WTC11 (cell line): ENCODE measurements at regions not wholly inside any gene's neighbourhood (a gene's known extent, or its start where the extent isn't known, plus 50 kb on each side); places are given as distances from the start of the nearest gene placed in this dataset.
A peak's percentile ranks its signal among the peaks of the same experiment; 100 is the strongest.

Source experiments
- ATAC-seq: fragments of 200-7000 bp; cut with Tn5 transposase; 2 replicates; pipeline ENCODE4 v1.10.0; 2021; ENCODE audit warnings: mild to moderate bottlenecking, moderate library complexity
- CTCF ChIA-PET: fragments of 300-600 bp; sonication (Branson Sonifier 250); formaldehyde crosslinking; loops from one replicate; lab custom pipeline; 2021; ENCODE audit warnings: antibody characterized with exemption; lab: Charles Lee
- POLR2A ChIA-PET: fragments of 350-600 bp; sonication (Branson Sonifier 250); formaldehyde crosslinking; loops from one replicate; lab custom pipeline; 2021; ENCODE audit warnings: antibody characterized with exemption; lab: Charles Lee
- DNase-seq: peaks from one replicate; pipeline ENCODE4 v3.0.0; 2021; ENCODE audit warnings: low spot score
- H3K27ac Mint-ChIP-seq: 2 replicates; pipeline ENCODE4 v1.8.0; 2021; ENCODE audit warnings: mixed read lengths
- H3K27me3 Mint-ChIP-seq: 2 replicates; pipeline ENCODE4 v1.8.0; 2021; ENCODE audit warnings: low read depth, mild to moderate bottlenecking, moderate library complexity, mixed read lengths
- H3K36me3 Mint-ChIP-seq: 2 replicates; pipeline ENCODE4 v1.8.0; 2021; ENCODE audit warnings: mixed read lengths
- H3K4me1 Mint-ChIP-seq: 2 replicates; pipeline ENCODE4 v1.8.0; 2022; ENCODE audit warnings: mixed read lengths
- H3K4me3 Mint-ChIP-seq: 2 replicates; pipeline ENCODE4 v1.8.0; 2021; ENCODE audit warnings: mild to moderate bottlenecking, moderate library complexity, mixed read lengths
- H3K9me3 Mint-ChIP-seq: 2 replicates; pipeline ENCODE4 v1.8.0; 2021; ENCODE audit warnings: mixed read lengths
- ATF1 ChIP-seq: sonication (generic); formaldehyde crosslinking; IDR thresholded peaks from 2 replicates; pipeline ENCODE4 v1.8.1; 2023; ENCODE audit warnings: mild to moderate bottlenecking, moderate library complexity, missing genetic modification reagents
- E2F5 ChIP-seq: sonication (generic); formaldehyde crosslinking; IDR thresholded peaks from 2 replicates; pipeline ENCODE4 v1.8.1; 2022; ENCODE audit warnings: mild to moderate bottlenecking, moderate library complexity, missing genetic modification reagents
- FOXJ3 ChIP-seq: sonication (generic); formaldehyde crosslinking; IDR thresholded peaks from 2 replicates; pipeline ENCODE4 v1.9.0; 2021; ENCODE audit warnings: missing genetic modification reagents, mild to moderate bottlenecking, borderline replicate concordance
- FOXP1 ChIP-seq: sonication (generic); formaldehyde crosslinking; IDR thresholded peaks from 2 replicates; pipeline ENCODE4 v1.8.0; 2022; ENCODE audit warnings: missing genetic modification reagents, mild to moderate bottlenecking, moderate library complexity, borderline replicate concordance
- GRHL2 ChIP-seq: fragments of 250-450 bp; sonication (Bioruptor Pico); IDR thresholded peaks from 2 replicates; pipeline ENCODE4 v1.8.0; 2022; ENCODE audit warnings: mild to moderate bottlenecking, moderate library complexity; ENCODE audit not compliant: insufficient replicate concordance, severe bottlenecking
- GTF2I ChIP-seq: fragments of 250-450 bp; sonication (Bioruptor Pico); conservative IDR thresholded peaks from 2 replicates; pipeline ENCODE4 v1.4.0; 2021; ENCODE audit warnings: mild to moderate bottlenecking
- HMGXB4 ChIP-seq: sonication (generic); formaldehyde crosslinking; IDR thresholded peaks from 2 replicates; pipeline ENCODE4 v1.8.1; 2023; ENCODE audit warnings: mild to moderate bottlenecking, moderate library complexity, missing genetic modification reagents
- NFYB ChIP-seq: sonication (generic); formaldehyde crosslinking; conservative IDR thresholded peaks from 2 replicates; pipeline ENCODE4 v1.8.0; 2022; ENCODE audit warnings: low read depth, missing genetic modification reagents
- NR2C2 ChIP-seq: sonication (generic); formaldehyde crosslinking; IDR thresholded peaks from 2 replicates; pipeline ENCODE4 v1.8.0; 2022; ENCODE audit warnings: mild to moderate bottlenecking, missing genetic modification reagents
- NR3C1 ChIP-seq: sonication (generic); formaldehyde crosslinking; conservative IDR thresholded peaks from 2 replicates; pipeline ENCODE4 v1.8.1; 2023; ENCODE audit warnings: low read depth, mild to moderate bottlenecking, missing genetic modification reagents
- OVOL2 ChIP-seq: fragments of 250-450 bp; sonication (Bioruptor Pico); IDR thresholded peaks from 2 replicates; pipeline ENCODE4 v1.9.0; 2021; ENCODE audit warnings: mild to moderate bottlenecking, borderline replicate concordance
- TCF7 ChIP-seq: sonication (generic); formaldehyde crosslinking; IDR thresholded peaks from 2 replicates; pipeline ENCODE4 v1.8.0; 2022; ENCODE audit warnings: mild to moderate bottlenecking, low read depth, missing genetic modification reagents, moderate library complexity
- TP53 ChIP-seq: sonication (generic); formaldehyde crosslinking; IDR thresholded peaks from 2 replicates; pipeline ENCODE4 v1.8.1; 2023; ENCODE audit warnings: mild to moderate bottlenecking, missing genetic modification reagents
- ZNF396 ChIP-seq: fragments of 250-450 bp; sonication (Bioruptor Pico); IDR thresholded peaks from 2 replicates; pipeline ENCODE4 v1.8.0; 2021; ENCODE audit warnings: mild to moderate bottlenecking, moderate library complexity, borderline replicate concordance
- ZNF425 ChIP-seq: fragments of 250-450 bp; sonication (Bioruptor Pico); conservative IDR thresholded peaks from 2 replicates; pipeline ENCODE4 v1.9.0; 2021; ENCODE audit warnings: mild to moderate bottlenecking
- TF ChIP-seq, protein P1 (sequence below): fragments of 250-450 bp; sonication (Bioruptor Pico); IDR thresholded peaks from 2 replicates; pipeline ENCODE4 v2.1.2; 2022; ENCODE audit warnings: mild to moderate bottlenecking, moderate library complexity
- TF ChIP-seq, protein P2 (sequence below): sonication (generic); formaldehyde crosslinking; conservative IDR thresholded peaks from 2 replicates; pipeline ENCODE4 v1.8.1; 2022; ENCODE audit warnings: mild to moderate bottlenecking, missing genetic modification reagents

DNA sequence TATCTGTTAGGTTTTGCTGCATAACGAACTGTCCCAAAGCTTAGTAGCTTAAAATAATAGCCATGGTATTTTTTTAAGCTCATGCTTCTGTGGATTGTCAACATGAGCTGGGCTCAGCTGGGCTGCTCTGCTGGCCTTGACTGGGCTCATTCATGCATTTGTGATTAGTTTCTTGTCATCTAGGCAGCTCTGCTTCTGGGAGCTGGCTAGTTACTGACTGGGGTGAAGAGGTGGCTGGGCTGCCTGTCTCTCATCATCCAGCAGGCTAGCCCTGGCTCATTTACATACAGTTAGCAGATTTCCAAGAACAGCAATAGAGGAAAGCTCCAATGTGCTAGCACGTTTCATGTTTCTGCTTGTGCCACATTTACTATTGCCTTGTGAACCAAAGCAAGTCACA lies 165.1 kb upstream of the PCSK2 start:
- ChIA-PET CTCF (interaction anchor here (1.0 kb wide), 1 partner anchor 240 kb away, joined by 3 read pairs; no protein-coding TSS in a partner anchor), POLR2A (no interaction called here)
- ATAC-seq = peak; percentile 39
- Mint-ChIP-seq H3K4me3 (no peak overlapping the region), H3K9me3 (peaks cover 19% of the 10 kb centered on the region), H3K4me1 (no peaks in the 10 kb centered on the region; the same call in 1 of the 2 replicates), H3K27me3 (no peaks in the 10 kb centered on the region), H3K27ac (no peak overlapping the region), H3K36me3 (peaks cover 10% of the 10 kb centered on the region)
- TF ChIP-seq FOXJ3 (CRISPR knock-in tag) (no peak), NR2C2 (no peak), ZNF425 (no peak), TP53 (CRISPR knock-in tag) (no peak)
- TF ChIP-seq, protein P1, sequence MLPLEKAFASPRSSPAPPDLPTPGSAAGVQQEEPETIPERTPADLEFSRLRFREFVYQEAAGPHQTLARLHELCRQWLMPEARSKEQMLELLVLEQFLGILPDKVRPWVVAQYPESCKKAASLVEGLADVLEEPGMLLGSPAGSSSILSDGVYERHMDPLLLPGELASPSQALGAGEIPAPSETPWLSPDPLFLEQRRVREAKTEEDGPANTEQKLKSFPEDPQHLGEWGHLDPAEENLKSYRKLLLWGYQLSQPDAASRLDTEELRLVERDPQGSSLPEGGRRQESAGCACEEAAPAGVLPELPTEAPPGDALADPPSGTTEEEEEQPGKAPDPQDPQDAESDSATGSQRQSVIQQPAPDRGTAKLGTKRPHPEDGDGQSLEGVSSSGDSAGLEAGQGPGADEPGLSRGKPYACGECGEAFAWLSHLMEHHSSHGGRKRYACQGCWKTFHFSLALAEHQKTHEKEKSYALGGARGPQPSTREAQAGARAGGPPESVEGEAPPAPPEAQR (CRISPR knock-in tag) = no peak
- TF ChIP-seq, protein P2, sequence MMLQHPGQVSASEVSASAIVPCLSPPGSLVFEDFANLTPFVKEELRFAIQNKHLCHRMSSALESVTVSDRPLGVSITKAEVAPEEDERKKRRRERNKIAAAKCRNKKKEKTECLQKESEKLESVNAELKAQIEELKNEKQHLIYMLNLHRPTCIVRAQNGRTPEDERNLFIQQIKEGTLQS (CRISPR knock-in tag) = no peak
- no peak for DNase-seq

GRCh38 chr20:17062712-17063111 lies 164.1 kb upstream of the PCSK2 start:
- TF ChIP-seq FOXP1 (CRISPR knock-in tag) (no peak), NR3C1 (CRISPR knock-in tag) (no peak), NFYB (CRISPR knock-in tag) (no peak), HMGXB4 (CRISPR knock-in tag) (no peak), ATF1 (CRISPR knock-in tag) (no peak), OVOL2 (CRISPR knock-in tag) (no peak), GTF2I (CRISPR knock-in tag) (no peak), TCF7 (CRISPR knock-in tag) (no peak), GRHL2 (CRISPR knock-in tag) (no peak), ZNF396 (CRISPR knock-in tag) (no peak), E2F5 (CRISPR knock-in tag) (no peak)
- TF ChIP-seq, protein P1 (CRISPR knock-in tag) = no peak
- Mint-ChIP-seq H3K27ac (no peak overlapping the region), H3K9me3 (peaks cover 9% of the 10 kb centered on the region), H3K36me3 (peaks cover 1% of the 10 kb centered on the region), H3K27me3 (no peaks in the 10 kb centered on the region), H3K4me1 (peaks cover 8% of the 10 kb centered on the region), H3K4me3 (no peak overlapping the region)
- DNase-seq (no peak), ATAC-seq (no peak)
- ChIA-PET CTCF (no interaction called here), POLR2A (no interaction called here)
